Small intestine (tissue), 7 donors: ENCODE measurements at regions not wholly inside any gene's neighbourhood (a gene's known extent, or its start where the extent isn't known, plus 50 kb on each side); places are given as distances from the start of the nearest gene placed in this dataset.

Experiments
- DNase-seq, 2 donors: peaks; one replicate each; pipeline versions ENCODE4 v3.0.0 to v3.0.0-alpha.2; 2013
- FAIRE-seq: peaks from 2 replicates; lab custom pipeline; 2012; peaks lifted over from hg19 to GRCh38; lab: Jason Lieb, UNC
- H3K27ac ChIP-seq, 3 donors: one replicate each; pipeline ENCODE4 v1.5.1; 2013; ENCODE audit warnings: low read length in 2 of 3, mild to moderate bottlenecking in 2 of 3, control low read depth in 1 of 3, inconsistent platforms in 1 of 3, low read depth in 1 of 3, moderate library complexity in 1 of 3
- H3K27me3 ChIP-seq, 3 donors: one replicate each; pipeline ENCODE4 v1.6.1; 2013; ENCODE audit warnings: low read length in 3 of 3, inconsistent platforms in 1 of 3; ENCODE audit not compliant: control insufficient read depth in 3 of 3, insufficient read depth in 3 of 3
- H3K36me3 ChIP-seq, 3 donors: one replicate each; pipeline ENCODE4 v1.6.1; 2013; ENCODE audit warnings: low read length in 3 of 3, inconsistent platforms in 1 of 3, low read depth in 1 of 3, mild to moderate bottlenecking in 1 of 3, moderate library complexity in 1 of 3; ENCODE audit not compliant: control insufficient read depth in 3 of 3, insufficient read depth in 2 of 3
- H3K4me1 ChIP-seq, 3 donors: one replicate each; pipeline ENCODE4 v1.6.1; 2013; ENCODE audit warnings: low read length in 2 of 3, inconsistent platforms in 1 of 3, low read depth in 1 of 3, mild to moderate bottlenecking in 1 of 3, moderate library complexity in 1 of 3; ENCODE audit not compliant: control insufficient read depth in 3 of 3, insufficient read depth in 2 of 3
- H3K4me3 ChIP-seq, 3 donors: one replicate each; pipeline ENCODE4 v1.5.1; 2013; ENCODE audit warnings: low read length in 3 of 3, control low read depth in 1 of 3, inconsistent platforms in 1 of 3, low read depth in 1 of 3, mild to moderate bottlenecking in 1 of 3, moderate library complexity in 1 of 3
- H3K9me3 ChIP-seq, 2 donors: one replicate each; pipeline ENCODE4 v1.6.1; 2013; ENCODE audit warnings: low read depth in 1 of 2, low read length in 1 of 2; ENCODE audit not compliant: control insufficient read depth in 2 of 2, insufficient read depth in 1 of 2
- WGBS, 3 donors: extraction: QIAGEN DNeasy Blood & Tissue Kit; methylation state at CpG; one replicate each; pipeline ENCODE4 v1.1.7; 2013; 5-methylcytosine and 5-hydroxymethylcytosine counted together
- donor health status: healthy with polysubstance abuse.
- donor health status: control.
- donor health status: control.
- donor health status: Bipolar disorder and iron deficiency.
- donor health status: healthy.

GRCh38 chr3:20352546-20353179 lies 166.7 kb upstream of the SGO1 start:
- H3K36me3 ChIP-seq: no peaks in the 10 kb centered on the region
- H3K27me3 ChIP-seq: no peaks in the 10 kb centered on the region
- FAIRE-seq (no peak), DNase-seq (no peak)
- no peak overlapping the region for H3K27ac ChIP-seq
- WGBS, 3 donors: 59 to 69% (median 59%) methylated on average over 3 of the region's 3 CpGs
- H3K4me3 ChIP-seq: no peak overlapping the region
- no peaks in the 10 kb centered on the region for H3K4me1 ChIP-seq
- H3K9me3 ChIP-seq: no peaks in the 10 kb centered on the region

- no peak overlapping the region for H3K4me3 ChIP-seq
- H3K4me1 ChIP-seq: no peaks in the 10 kb centered on the region
- FAIRE-seq: no peak
- H3K9me3 ChIP-seq: no peaks in the 10 kb centered on the region
- H3K36me3 ChIP-seq: no peaks in the 10 kb centered on the region
- H3K27me3 ChIP-seq: no peaks in the 10 kb centered on the region
- no peak overlapping the region for H3K27ac ChIP-seq
- DNase-seq: no peak
Observed at GRCh38 chr3:20350449-20350848, 164.4 kb upstream of the SGO1 start.

- H3K27me3 ChIP-seq: no peaks in the 10 kb centered on the region
- no peaks in the 10 kb centered on the region for H3K36me3 ChIP-seq
- DNase-seq (no peak), FAIRE-seq (no peak)
- H3K4me3 ChIP-seq: no peak overlapping the region
- no peak overlapping the region for H3K27ac ChIP-seq
- peaks cover 0 to 2% (median 0%) of the 10 kb centered on the region in 3 donors for H3K4me1 ChIP-seq
- no peaks in the 10 kb centered on the region for H3K9me3 ChIP-seq
- WGBS, 3 donors: 85 to 97% (median 88%) methylated on average over 2 of the region's 2 CpGs
Observed at GRCh38 chr3:20346916-20347315, 160.9 kb upstream of the SGO1 start.

DNA sequence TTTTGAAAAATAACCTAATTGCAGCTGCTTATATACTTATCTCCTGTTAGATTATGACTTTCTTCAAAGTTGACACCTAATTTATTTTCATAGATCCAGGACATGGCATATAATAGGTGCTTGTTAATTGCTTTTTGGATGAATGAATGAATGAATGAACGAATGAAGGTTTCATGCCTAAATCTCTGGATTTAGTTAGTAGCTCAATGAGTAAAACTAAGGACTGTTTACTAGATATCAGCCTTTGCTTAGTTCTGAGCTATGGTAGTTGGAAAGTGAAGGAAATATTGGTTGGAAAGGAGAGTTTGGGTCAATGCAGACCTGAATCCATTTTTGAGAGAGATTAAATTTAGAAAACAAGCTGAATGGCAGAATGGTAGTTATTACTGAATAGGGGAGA lies 160.4 kb upstream of the SGO1 start:
- no peaks in the 10 kb centered on the region for H3K9me3 ChIP-seq
- H3K36me3 ChIP-seq: no peaks in the 10 kb centered on the region
- FAIRE-seq (no peak), DNase-seq (no peak)
- H3K4me3 ChIP-seq: no peak overlapping the region
- WGBS, 3 donors: 70 to 73% (median 70%) methylated on average over 1 of the region's 1 CpG
- H3K4me1 ChIP-seq: peaks cover 0 to 2% (median 0%) of the 10 kb centered on the region in 3 donors
- H3K27ac ChIP-seq: no peak overlapping the region
- H3K27me3 ChIP-seq: no peaks in the 10 kb centered on the region

- Histone ChIP-seq H3K4me1 (peaks cover 0 to 2% (median 0%) of the 10 kb centered on the region in 3 donors), H3K27ac (no peak overlapping the region), H3K27me3 (no peaks in the 10 kb centered on the region), H3K36me3 (no peaks in the 10 kb centered on the region), H3K4me3 (no peak overlapping the region), H3K9me3 (no peaks in the 10 kb centered on the region)
- no peak for FAIRE-seq
- DNase-seq: no peak
Observed at GRCh38 chr3:20344400-20344959, 158.5 kb upstream of the SGO1 start.

- H3K27me3 ChIP-seq: no peaks in the 10 kb centered on the region
- 92 to 96% (median 92%) methylated on average over 3 of the region's 3 CpGs for WGBS, 3 donors
- H3K4me3 ChIP-seq: no peak overlapping the region
- H3K9me3 ChIP-seq: no peaks in the 10 kb centered on the region
- H3K27ac ChIP-seq: no peak overlapping the region
- FAIRE-seq (no peak), DNase-seq (no peak)
- H3K4me1 ChIP-seq: peaks cover 0 to 2% (median 0%) of the 10 kb centered on the region in 3 donors
- no peaks in the 10 kb centered on the region for H3K36me3 ChIP-seq
Observed at GRCh38 chr3:20343790-20344189, 157.8 kb upstream of the SGO1 start.

GRCh38 chr3:20340324-20340928 lies 154.4 kb upstream of the SGO1 start:
- Histone ChIP-seq H3K9me3 (no peaks in the 10 kb centered on the region), H3K36me3 (no peaks in the 10 kb centered on the region), H3K4me1 (peaks cover 0 to 2% (median 0%) of the 10 kb centered on the region in 3 donors), H3K27ac (no peak overlapping the region), H3K4me3 (no peak overlapping the region), H3K27me3 (no peaks in the 10 kb centered on the region)
- DNase-seq (peak; percentile 81 to 85), FAIRE-seq (no peak)
- 23 to 28% (median 25%) methylated on average over 6 of the region's 6 CpGs for WGBS, 3 donors

DNA sequence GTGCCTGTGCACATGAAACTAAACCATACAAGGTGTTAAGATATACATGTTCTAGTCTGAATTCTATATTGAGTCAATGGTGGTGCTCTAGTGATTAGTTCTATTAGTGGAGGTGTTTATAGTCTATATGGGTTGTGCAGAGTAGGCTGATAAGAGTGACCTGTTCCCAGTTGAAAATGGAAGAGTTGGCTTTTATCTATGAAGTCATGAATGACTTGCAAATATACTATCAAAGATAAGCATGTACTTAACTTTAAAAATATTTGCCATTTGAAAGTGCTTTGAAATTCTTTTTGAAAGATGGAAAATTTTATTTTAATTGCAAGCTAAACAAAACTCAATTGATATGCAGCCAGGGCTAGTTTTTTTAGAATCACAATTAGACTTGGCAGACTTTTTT lies 150.6 kb upstream of the SGO1 start:
- H3K27me3 ChIP-seq: no peaks in the 10 kb centered on the region
- FAIRE-seq: no peak

More for the DNA sequence above, 150.6 kb upstream of the SGO1 start:
- DNase-seq: no peak
- Histone ChIP-seq H3K36me3 (no peaks in the 10 kb centered on the region), H3K27ac (no peak overlapping the region), H3K9me3 (no peaks in the 10 kb centered on the region), H3K4me3 (no peak overlapping the region), H3K4me1 (no peaks in the 10 kb centered on the region)
